Hepatocyte (in vitro differentiated cells): ENCODE measurements at regions not wholly inside any gene's neighbourhood (a gene's known extent, or its start where the extent isn't known, plus 50 kb on each side); places are given as distances from the start of the nearest gene placed in this dataset.

Source experiments
- DNase-seq: peaks from one replicate; pipeline ENCODE4 v3.0.0-alpha.2; 2016; ENCODE audit warnings: low spot score
- H2AFZ ChIP-seq: fragments of 200-600 bp; sonication (generic); 2 replicates; pipeline ENCODE4 v1.6.0; 2016; ENCODE audit warnings: antibody characterized with exemption, mild to moderate bottlenecking
- H3K27ac ChIP-seq: fragments of 200-600 bp; sonication (generic); 2 replicates; pipeline ENCODE4 v1.5.1; 2016; ENCODE audit warnings: mild to moderate bottlenecking
- H3K27me3 ChIP-seq: fragments of 200-600 bp; sonication (generic); 2 replicates; pipeline ENCODE4 v1.6.1; 2016
- H3K36me3 ChIP-seq: fragments of 200-600 bp; sonication (generic); replicated peaks from 2 replicates; pipeline ENCODE4 v1.5.1; 2016; ENCODE audit warnings: low read depth; ENCODE audit not compliant: insufficient read depth
- H3K4me1 ChIP-seq: fragments of 200-600 bp; sonication (generic); 2 replicates; pipeline ENCODE4 v1.5.1; 2016; ENCODE audit warnings: mild to moderate bottlenecking, moderate library complexity; ENCODE audit not compliant: insufficient read depth
- H3K4me2 ChIP-seq: fragments of 200-600 bp; sonication (generic); 2 replicates; pipeline ENCODE4 v1.6.0; 2016
- H3K4me3 ChIP-seq: fragments of 200-600 bp; sonication (generic); 2 replicates; pipeline ENCODE4 v1.5.1; 2016; ENCODE audit warnings: mild to moderate bottlenecking
- H3K79me2 ChIP-seq: fragments of 200-600 bp; sonication (generic); 2 replicates; pipeline ENCODE4 v1.6.0; 2017; ENCODE audit warnings: mild to moderate bottlenecking
- H3K9me2 ChIP-seq: fragments of 200-600 bp; sonication (generic); replicated peaks from 2 replicates; pipeline ENCODE4 v1.6.0; 2017; ENCODE audit warnings: mild to moderate bottlenecking; ENCODE audit not compliant: insufficient read depth
- H3K9me3 ChIP-seq: fragments of 200-600 bp; sonication (generic); 2 replicates; pipeline ENCODE4 v1.5.1; 2016; ENCODE audit warnings: low read depth, mild to moderate bottlenecking
- H4K20me1 ChIP-seq: fragments of 200-600 bp; sonication (generic); 2 replicates; pipeline ENCODE4 v1.6.0; 2016; ENCODE audit warnings: mild to moderate bottlenecking; ENCODE audit not compliant: insufficient read depth, poor library complexity, severe bottlenecking
- EZH2 ChIP-seq: fragments of 200-600 bp; sonication (generic); IDR thresholded peaks from 2 replicates; pipeline ENCODE4 v1.6.1; 2016; ENCODE audit warnings: antibody characterized with exemption, mild to moderate bottlenecking, borderline replicate concordance
- EZH2phosphoT487 ChIP-seq: fragments of 200-600 bp; sonication (generic); IDR thresholded peaks from one replicate; pipeline ENCODE4 v1.6.1; 2018; ENCODE audit warnings: antibody characterized with exemption, mild to moderate bottlenecking, low read depth, moderate library complexity; ENCODE audit not compliant: unreplicated experiment, severe bottlenecking
- WGBS: methylation state at CpG from one replicate; pipeline ENCODE4 v1.1.6; 2016; ENCODE audit warnings: low lambda C conversion rate; ENCODE audit errors: missing lambda C conversion rate; 5-methylcytosine and 5-hydroxymethylcytosine counted together
- TF ChIP-seq, protein P1 (sequence below): fragments of 200-600 bp; sonication (generic); IDR thresholded peaks from 2 replicates; pipeline ENCODE4 v1.5.1; 2016; ENCODE audit warnings: antibody characterized with exemption, mild to moderate bottlenecking; ENCODE audit not compliant: poor library complexity

DNA sequence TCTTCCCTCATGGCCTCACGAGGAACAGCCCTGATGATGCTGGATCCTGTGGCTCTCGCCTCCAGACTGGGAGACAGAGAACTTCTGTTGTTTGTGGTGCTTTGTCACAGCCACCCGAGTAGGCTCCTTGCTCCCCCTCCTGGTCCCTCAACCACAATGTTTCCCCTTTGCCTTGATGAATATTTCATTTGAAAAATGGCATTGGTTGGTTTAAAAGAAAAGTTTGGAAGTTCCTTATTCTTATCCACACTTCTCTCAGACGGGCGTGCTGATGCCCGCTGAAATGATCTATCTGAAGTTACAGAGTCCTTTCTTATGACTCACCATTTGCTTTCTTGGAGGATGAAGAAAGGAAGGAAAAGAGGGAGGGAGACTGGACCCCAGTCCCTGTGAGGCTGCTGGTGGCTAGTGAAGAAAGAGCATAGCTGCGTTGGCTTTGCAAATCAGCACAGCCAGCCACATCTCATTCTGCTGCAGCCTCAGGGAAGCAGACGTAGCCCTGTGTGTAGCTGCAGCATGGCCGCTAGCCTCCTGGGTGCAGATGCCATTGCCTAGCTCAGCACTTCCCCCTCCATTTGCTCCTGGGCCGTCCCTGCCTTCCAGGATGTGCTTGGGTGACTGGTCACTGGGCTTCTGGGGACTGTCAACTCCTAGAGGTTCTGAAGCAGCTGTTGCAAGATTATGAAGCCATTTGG is 185.9 kb downstream of the ERCC6L2 start:
- no peaks in the 10 kb centered on the region for H3K36me3 ChIP-seq
- H3K9me2 ChIP-seq = no peaks in the 10 kb centered on the region
- H3K4me3 ChIP-seq = no peak overlapping the region
- DNase-seq = peak; percentile 65
- WGBS = 47% methylated on average over 10 of the region's 10 CpGs
- no peaks in the 10 kb centered on the region for H3K9me3 ChIP-seq
- no peak for TF ChIP-seq EZH2phosphoT487
- TF ChIP-seq EZH2 = no peak
- TF ChIP-seq, protein P1, sequence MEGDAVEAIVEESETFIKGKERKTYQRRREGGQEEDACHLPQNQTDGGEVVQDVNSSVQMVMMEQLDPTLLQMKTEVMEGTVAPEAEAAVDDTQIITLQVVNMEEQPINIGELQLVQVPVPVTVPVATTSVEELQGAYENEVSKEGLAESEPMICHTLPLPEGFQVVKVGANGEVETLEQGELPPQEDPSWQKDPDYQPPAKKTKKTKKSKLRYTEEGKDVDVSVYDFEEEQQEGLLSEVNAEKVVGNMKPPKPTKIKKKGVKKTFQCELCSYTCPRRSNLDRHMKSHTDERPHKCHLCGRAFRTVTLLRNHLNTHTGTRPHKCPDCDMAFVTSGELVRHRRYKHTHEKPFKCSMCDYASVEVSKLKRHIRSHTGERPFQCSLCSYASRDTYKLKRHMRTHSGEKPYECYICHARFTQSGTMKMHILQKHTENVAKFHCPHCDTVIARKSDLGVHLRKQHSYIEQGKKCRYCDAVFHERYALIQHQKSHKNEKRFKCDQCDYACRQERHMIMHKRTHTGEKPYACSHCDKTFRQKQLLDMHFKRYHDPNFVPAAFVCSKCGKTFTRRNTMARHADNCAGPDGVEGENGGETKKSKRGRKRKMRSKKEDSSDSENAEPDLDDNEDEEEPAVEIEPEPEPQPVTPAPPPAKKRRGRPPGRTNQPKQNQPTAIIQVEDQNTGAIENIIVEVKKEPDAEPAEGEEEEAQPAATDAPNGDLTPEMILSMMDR = peak; percentile 50
- H3K27me3 ChIP-seq = no peaks in the 10 kb centered on the region
- H3K4me2 ChIP-seq = peak overlapping the region; percentile 29
- H3K4me1 ChIP-seq = peaks cover 9% of the 10 kb centered on the region
- H2AFZ ChIP-seq = no peak overlapping the region
- no peaks in the 10 kb centered on the region for H3K79me2 ChIP-seq
- H3K27ac ChIP-seq = peak overlapping the region; percentile 85
- H4K20me1 ChIP-seq = no peaks in the 10 kb centered on the region

DNA sequence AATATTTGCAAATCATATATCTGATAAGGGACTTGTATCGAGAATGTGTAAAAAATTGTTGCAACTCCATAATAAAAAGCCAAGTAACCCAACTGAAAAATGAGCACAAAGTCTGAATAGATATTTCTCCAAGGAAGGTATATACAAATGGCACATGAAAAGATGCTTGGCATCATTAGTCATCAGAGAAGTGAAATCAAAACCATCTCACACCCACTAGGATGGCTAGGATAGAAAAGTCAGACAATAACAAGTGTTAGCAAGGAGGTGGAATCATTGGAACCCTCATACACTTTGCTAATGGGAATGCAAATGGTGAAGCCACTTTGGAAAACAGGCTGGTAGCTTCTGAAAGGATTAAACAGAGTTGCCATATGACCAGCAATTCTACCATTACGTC is 182.7 kb downstream of the ERCC6L2 start:
- Histone ChIP-seq H3K79me2 (no peaks in the 10 kb centered on the region), H2AFZ (no peak overlapping the region), H3K4me3 (no peak overlapping the region), H3K4me2 (no peak overlapping the region), H3K4me1 (peaks cover 9% of the 10 kb centered on the region), H3K27ac (no peak overlapping the region), H4K20me1 (no peaks in the 10 kb centered on the region), H3K9me3 (no peaks in the 10 kb centered on the region), H3K9me2 (no peaks in the 10 kb centered on the region), H3K36me3 (no peaks in the 10 kb centered on the region), H3K27me3 (no peaks in the 10 kb centered on the region)
- TF ChIP-seq, protein P1 = no peak
- TF ChIP-seq EZH2phosphoT487 = no peak
- no peak for TF ChIP-seq EZH2
- no peak for DNase-seq
- 95% methylated on average over 2 of the region's 2 CpGs for WGBS

DNA sequence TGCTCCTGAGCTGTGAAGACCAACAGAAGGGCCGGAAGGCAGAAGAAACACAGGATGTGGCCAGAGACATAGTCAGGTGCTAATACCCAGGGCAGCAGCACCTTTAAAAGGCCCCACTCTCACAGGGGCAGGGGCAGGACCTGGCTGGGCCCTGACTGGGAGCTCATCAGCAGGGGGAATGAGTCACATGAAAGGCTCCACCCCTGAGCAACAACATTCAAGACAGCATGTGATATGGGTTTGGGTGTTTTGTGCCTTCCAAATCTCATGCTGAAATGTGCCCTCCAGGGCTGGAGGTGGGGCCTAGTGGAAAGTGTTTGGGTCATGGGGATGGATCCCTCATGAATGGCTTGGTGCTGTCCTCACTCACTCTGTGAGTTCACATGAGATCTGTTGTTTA is 181.7 kb downstream of the ERCC6L2 start:
- H3K36me3 ChIP-seq = no peaks in the 10 kb centered on the region
- peaks cover 6% of the 10 kb centered on the region for H3K4me1 ChIP-seq
- H3K27ac ChIP-seq = no peak overlapping the region
- no peak overlapping the region for H3K4me2 ChIP-seq
- 100% methylated on average over 1 of the region's 1 CpG for WGBS
- no peak for DNase-seq
- no peaks in the 10 kb centered on the region for H3K9me2 ChIP-seq
- no peaks in the 10 kb centered on the region for H3K79me2 ChIP-seq
- no peak overlapping the region for H2AFZ ChIP-seq
- H4K20me1 ChIP-seq = no peaks in the 10 kb centered on the region
- H3K4me3 ChIP-seq = no peak overlapping the region
- no peaks in the 10 kb centered on the region for H3K27me3 ChIP-seq
- TF ChIP-seq EZH2phosphoT487 (no peak), EZH2 (no peak)
- TF ChIP-seq, protein P1 = no peak
- H3K9me3 ChIP-seq = no peaks in the 10 kb centered on the region
